GM12878 (cell line): ENCODE measurements at regions not wholly inside any gene's neighbourhood (a gene's known extent, or its start where the extent isn't known, plus 50 kb on each side); places are given as distances from the start of the nearest gene placed in this dataset.

Experiments used
- ATAC-seq: fragments of 200-7000 bp; cut with Tn5 transposase; 3 replicates; pipeline ENCODE4 v1.9.1; 2020; ENCODE audit warnings: mild to moderate bottlenecking, moderate library complexity
- BruUV-seq: library from RNA; stranded (reverse); fragments of 400-500 nt; replicated peaks from 2 replicates; lab custom pipeline; 2021; lab: Mats Ljungman, UMichigan
- CTCF ChIA-PET: fragments of 300-600 bp; sonication (Branson Sonifier 250); formaldehyde crosslinking; extraction: SDS; loops from one replicate; lab custom pipeline; 2021; ENCODE audit warnings: inconsistent platforms; lab: Yijun Ruan, JAX
- POLR2A ChIA-PET: fragments of 350-600 bp; formaldehyde crosslinking; extraction: SDS; loops from one replicate; lab custom pipeline; 2021; ENCODE audit warnings: inconsistent platforms; lab: Charles Lee
- RAD21 ChIA-PET: fragments of 300-600 bp; sonication (Branson Sonifier 250); formaldehyde crosslinking; loops from one replicate; lab custom pipeline; 2023; ENCODE audit warnings: antibody characterized with exemption; ENCODE audit not compliant: unreplicated experiment; lab: Charles Lee
- SMC1A ChIA-PET: fragments of 300-600 bp; sonication (Branson Sonifier 250); formaldehyde crosslinking; loops from one replicate; lab custom pipeline; 2023; ENCODE audit not compliant: unreplicated experiment, uncharacterized antibody; lab: Charles Lee
- DNase-seq: peaks from one replicate; pipeline ENCODE4 v3.0.0-alpha.2; 2011; ENCODE audit warnings: low read depth, low spot score
- FAIRE-seq: peaks from 3 replicates; lab custom pipeline; 2011; peaks lifted over from hg19 to GRCh38; lab: Jason Lieb, UNC
- H2AFZ ChIP-seq: 2 replicates; pipeline ENCODE4 v1.6.0; 2011; ENCODE audit warnings: low read depth, low read length, control low read depth; ENCODE audit not compliant: control insufficient read depth
- H3K27ac ChIP-seq: 2 replicates; pipeline ENCODE4 v1.5.1; 2011; ENCODE audit warnings: control low read depth; ENCODE audit not compliant: control insufficient read depth, insufficient read depth
- H3K27me3 ChIP-seq, 2 experiments: replicated peaks in 1 of 2; 2 replicates each; pipeline versions ENCODE4 v1.6.0 to v1.6.1; 2011; ENCODE audit warnings: low read length in 1 of 2; ENCODE audit not compliant: control insufficient read depth in 2 of 2, insufficient read depth in 2 of 2
- H3K36me3 ChIP-seq, 2 experiments: 2 replicates each; pipeline ENCODE4 v1.5.1; 2011; ENCODE audit warnings: low read length in 1 of 2; ENCODE audit not compliant: control insufficient read depth in 2 of 2, insufficient read depth in 2 of 2
- H3K4me1 ChIP-seq: 2 replicates; pipeline ENCODE4 v1.6.1; 2011; ENCODE audit warnings: mild to moderate bottlenecking, low read length, moderate library complexity, mixed read lengths; ENCODE audit not compliant: control insufficient read depth, insufficient read depth
- H3K4me2 ChIP-seq: 2 replicates; pipeline ENCODE4 v1.6.0; 2011; ENCODE audit warnings: control low read depth; ENCODE audit not compliant: control insufficient read depth, insufficient read depth
- H3K4me3 ChIP-seq: fragments of 200-600 bp; sonication (generic); 2 replicates; pipeline ENCODE4 v1.5.1; 2016
- H3K79me2 ChIP-seq: 2 replicates; pipeline ENCODE4 v1.6.0; 2011; ENCODE audit warnings: low read length; ENCODE audit not compliant: control insufficient read depth, insufficient read depth
- H3K9ac ChIP-seq: 2 replicates; pipeline ENCODE4 v1.8.0; 2011; ENCODE audit warnings: low read length, control low read depth, mixed read lengths; ENCODE audit not compliant: control insufficient read depth, insufficient read depth
- H3K9me3 ChIP-seq: replicated peaks from 3 replicates; pipeline ENCODE4 v1.5.1; 2011; ENCODE audit warnings: mild to moderate bottlenecking, low read length; ENCODE audit not compliant: control insufficient read depth, insufficient read depth
- H4K20me1 ChIP-seq: 2 replicates; pipeline ENCODE4 v1.6.0; 2011; ENCODE audit not compliant: control insufficient read depth, insufficient read depth
- CHD4 ChIP-seq: fragments of 200-600 bp; sonication (generic); IDR thresholded peaks from 2 replicates; pipeline ENCODE4 v1.6.1; 2016; ENCODE audit warnings: mild to moderate bottlenecking
- ESRRA ChIP-seq: IDR thresholded peaks from 2 replicates; pipeline ENCODE4 v1.6.1; 2012; ENCODE audit warnings: mild to moderate bottlenecking, low read length, improper control_type of control experiment
- EZH2 ChIP-seq: IDR thresholded peaks from 2 replicates; pipeline ENCODE4 v1.6.1; 2012; ENCODE audit warnings: low read depth, mild to moderate bottlenecking, control low read depth, inconsistent platforms, low read length, borderline replicate concordance; ENCODE audit not compliant: control insufficient read depth
- FOS ChIP-seq: IDR thresholded peaks from 3 replicates; pipeline ENCODE4 v1.6.1; 2011; ENCODE audit warnings: borderline replicate concordance; ENCODE audit not compliant: insufficient read length; ENCODE audit errors: extremely low read depth
- IRF4 ChIP-seq: IDR thresholded peaks from 2 replicates; pipeline ENCODE4 v1.6.1; 2011; ENCODE audit warnings: low read depth, low read length
- MTA2 ChIP-seq: fragments of 450-650 bp; IDR thresholded peaks from 2 replicates; pipeline ENCODE4 v1.6.1; 2016; ENCODE audit warnings: low read depth, mild to moderate bottlenecking, moderate library complexity
- POU2F2 ChIP-seq: IDR thresholded peaks from 3 replicates; pipeline ENCODE4 v1.6.1; 2011; ENCODE audit warnings: low read depth, mild to moderate bottlenecking, low read length, borderline replicate concordance
- RCOR1 ChIP-seq: conservative IDR thresholded peaks from 2 replicates; pipeline ENCODE4 v1.6.1; 2012; ENCODE audit warnings: low read depth, low read length, improper control_type of control experiment
- SREBF1 ChIP-seq: IDR thresholded peaks from 2 replicates; pipeline ENCODE4 v1.6.1; 2012; ENCODE audit warnings: mild to moderate bottlenecking, low read length
- WRNIP1 ChIP-seq: IDR thresholded peaks from 2 replicates; pipeline ENCODE4 v1.6.1; 2011; ENCODE audit warnings: low read depth, low read length, improper control_type of control experiment, borderline replicate concordance
- YBX1 ChIP-seq: fragments of 450-650 bp; IDR thresholded peaks from 2 replicates; pipeline ENCODE4 v1.6.1; 2016; ENCODE audit warnings: antibody characterized with exemption
- ZBED1 ChIP-seq: IDR thresholded peaks from 2 replicates; pipeline ENCODE4 v1.6.1; 2016; ENCODE audit warnings: borderline replicate concordance
- WGBS: methylation state at CpG from one replicate; pipeline ENCODE4 v1.1.6; 2016; ENCODE audit warnings: low lambda C conversion rate; ENCODE audit not compliant: insufficient replicate concordance, insufficient coverage; ENCODE audit errors: missing lambda C conversion rate; 5-methylcytosine and 5-hydroxymethylcytosine counted together
- in situ Hi-C: fragments of 300-500 bp; cut with MboI; formaldehyde crosslinking; loops from 9 replicates; pipeline ENCODE4 v1.14.3; 2018; ENCODE audit warnings: mixed read lengths
- intact Hi-C: fragments of 100-400 bp; cut with micrococcal nuclease; formaldehyde crosslinking; loops from one replicate; pipeline ENCODE4 v1.14.2; 2022; ENCODE audit not compliant: unreplicated experiment
- TF ChIP-seq, protein P1 (sequence below): IDR thresholded peaks from 2 replicates; pipeline ENCODE4 v1.6.1; 2012; ENCODE audit warnings: low read length, inconsistent platforms
- TF ChIP-seq, protein P2 (sequence below): IDR thresholded peaks from 2 replicates; pipeline ENCODE4 v1.6.1; 2011; ENCODE audit warnings: low read depth, mild to moderate bottlenecking, low read length, moderate library complexity, borderline replicate concordance; ENCODE audit errors: extremely low read depth
- TF ChIP-seq, protein P3 (sequence below): fragments of 450-650 bp; conservative IDR thresholded peaks from 2 replicates; pipeline ENCODE4 v1.6.1; 2017; ENCODE audit warnings: mild to moderate bottlenecking, moderate library complexity
- TF ChIP-seq, protein P4 (sequence below): fragments of 150-350 bp; IDR thresholded peaks from 2 replicates; pipeline ENCODE4 v1.6.1; 2016; ENCODE audit warnings: low read depth, low read length
- TF ChIP-seq, protein P5 (sequence below): IDR thresholded peaks from 2 replicates; pipeline ENCODE4 v1.6.1; 2011; ENCODE audit warnings: borderline replicate concordance, low read depth, mild to moderate bottlenecking, moderate library complexity, mixed read lengths, low read length; ENCODE audit not compliant: insufficient read depth; ENCODE audit errors: extremely low read length

DNA sequence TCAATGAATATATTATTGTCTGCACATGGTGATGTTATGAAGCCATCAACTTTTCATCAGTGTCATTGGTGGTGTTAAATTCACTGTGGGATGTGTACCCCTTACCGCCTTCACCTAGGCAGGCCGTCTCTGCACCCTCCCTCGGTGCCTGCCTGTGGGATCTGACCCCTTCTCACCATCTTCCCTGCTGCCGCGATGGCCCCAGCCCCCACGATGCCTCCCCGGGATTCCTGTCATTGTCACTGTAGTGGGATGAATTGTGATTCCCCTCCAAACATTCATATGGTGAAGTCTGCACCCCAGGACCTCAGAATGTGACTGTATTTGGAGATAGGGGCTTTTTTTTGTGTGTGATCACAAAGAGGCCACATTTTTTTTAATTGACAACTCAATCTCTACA lies 198.3 kb upstream of the HS6ST1 start:
- no peaks in the 10 kb centered on the region for H4K20me1 ChIP-seq
- ChIA-PET POLR2A (no interaction called here), RAD21 (no interaction called here), CTCF (no interaction called here), SMC1A (no interaction called here)
- in situ Hi-C loops, result no loop called here
- H3K36me3 ChIP-seq, result no peaks in the 10 kb centered on the region
- H3K27ac ChIP-seq, result no peak overlapping the region
- intact Hi-C loops, result no loop called here
- H3K4me1 ChIP-seq, result peaks cover 11% of the 10 kb centered on the region
- no peak overlapping the region for H3K9ac ChIP-seq
- no peak overlapping the region for H3K4me2 ChIP-seq
- BruUV-seq, result no TSS peak
- H3K27me3 ChIP-seq, result 0 out of 4 replicates have a peak, but pooled peaks cover 0 to 3% of the 10 kb centered on the region in 2 experiments
- H2AFZ ChIP-seq, result no peak overlapping the region
- no peak for FAIRE-seq
- no peaks in the 10 kb centered on the region for H3K9me3 ChIP-seq
- H3K4me3 ChIP-seq, result no peak overlapping the region
- ATAC-seq, result no peak
- no peak for DNase-seq
- H3K79me2 ChIP-seq, result no peaks in the 10 kb centered on the region
- 48% methylated on average over 7 of the region's 7 CpGs for WGBS
- TF ChIP-seq IRF4, result no peak
- TF ChIP-seq YBX1, result no peak
- no peak for TF ChIP-seq WRNIP1
- TF ChIP-seq SREBF1, result no peak
- TF ChIP-seq, protein P1, sequence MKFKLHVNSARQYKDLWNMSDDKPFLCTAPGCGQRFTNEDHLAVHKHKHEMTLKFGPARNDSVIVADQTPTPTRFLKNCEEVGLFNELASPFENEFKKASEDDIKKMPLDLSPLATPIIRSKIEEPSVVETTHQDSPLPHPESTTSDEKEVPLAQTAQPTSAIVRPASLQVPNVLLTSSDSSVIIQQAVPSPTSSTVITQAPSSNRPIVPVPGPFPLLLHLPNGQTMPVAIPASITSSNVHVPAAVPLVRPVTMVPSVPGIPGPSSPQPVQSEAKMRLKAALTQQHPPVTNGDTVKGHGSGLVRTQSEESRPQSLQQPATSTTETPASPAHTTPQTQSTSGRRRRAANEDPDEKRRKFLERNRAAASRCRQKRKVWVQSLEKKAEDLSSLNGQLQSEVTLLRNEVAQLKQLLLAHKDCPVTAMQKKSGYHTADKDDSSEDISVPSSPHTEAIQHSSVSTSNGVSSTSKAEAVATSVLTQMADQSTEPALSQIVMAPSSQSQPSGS, result no peak
- no peak for TF ChIP-seq MTA2
- TF ChIP-seq CHD4, result no peak
- no peak for TF ChIP-seq RCOR1
- TF ChIP-seq, protein P2, sequence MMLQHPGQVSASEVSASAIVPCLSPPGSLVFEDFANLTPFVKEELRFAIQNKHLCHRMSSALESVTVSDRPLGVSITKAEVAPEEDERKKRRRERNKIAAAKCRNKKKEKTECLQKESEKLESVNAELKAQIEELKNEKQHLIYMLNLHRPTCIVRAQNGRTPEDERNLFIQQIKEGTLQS, result no peak
- no peak for TF ChIP-seq ESRRA
- TF ChIP-seq, protein P3, sequence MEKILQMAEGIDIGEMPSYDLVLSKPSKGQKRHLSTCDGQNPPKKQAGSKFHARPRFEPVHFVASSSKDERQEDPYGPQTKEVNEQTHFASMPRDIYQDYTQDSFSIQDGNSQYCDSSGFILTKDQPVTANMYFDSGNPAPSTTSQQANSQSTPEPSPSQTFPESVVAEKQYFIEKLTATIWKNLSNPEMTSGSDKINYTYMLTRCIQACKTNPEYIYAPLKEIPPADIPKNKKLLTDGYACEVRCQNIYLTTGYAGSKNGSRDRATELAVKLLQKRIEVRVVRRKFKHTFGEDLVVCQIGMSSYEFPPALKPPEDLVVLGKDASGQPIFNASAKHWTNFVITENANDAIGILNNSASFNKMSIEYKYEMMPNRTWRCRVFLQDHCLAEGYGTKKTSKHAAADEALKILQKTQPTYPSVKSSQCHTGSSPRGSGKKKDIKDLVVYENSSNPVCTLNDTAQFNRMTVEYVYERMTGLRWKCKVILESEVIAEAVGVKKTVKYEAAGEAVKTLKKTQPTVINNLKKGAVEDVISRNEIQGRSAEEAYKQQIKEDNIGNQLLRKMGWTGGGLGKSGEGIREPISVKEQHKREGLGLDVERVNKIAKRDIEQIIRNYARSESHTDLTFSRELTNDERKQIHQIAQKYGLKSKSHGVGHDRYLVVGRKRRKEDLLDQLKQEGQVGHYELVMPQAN, result no peak
- no peak for TF ChIP-seq ZBED1
- TF ChIP-seq EZH2, result no peak
- no peak for TF ChIP-seq FOS
- TF ChIP-seq, protein P4, sequence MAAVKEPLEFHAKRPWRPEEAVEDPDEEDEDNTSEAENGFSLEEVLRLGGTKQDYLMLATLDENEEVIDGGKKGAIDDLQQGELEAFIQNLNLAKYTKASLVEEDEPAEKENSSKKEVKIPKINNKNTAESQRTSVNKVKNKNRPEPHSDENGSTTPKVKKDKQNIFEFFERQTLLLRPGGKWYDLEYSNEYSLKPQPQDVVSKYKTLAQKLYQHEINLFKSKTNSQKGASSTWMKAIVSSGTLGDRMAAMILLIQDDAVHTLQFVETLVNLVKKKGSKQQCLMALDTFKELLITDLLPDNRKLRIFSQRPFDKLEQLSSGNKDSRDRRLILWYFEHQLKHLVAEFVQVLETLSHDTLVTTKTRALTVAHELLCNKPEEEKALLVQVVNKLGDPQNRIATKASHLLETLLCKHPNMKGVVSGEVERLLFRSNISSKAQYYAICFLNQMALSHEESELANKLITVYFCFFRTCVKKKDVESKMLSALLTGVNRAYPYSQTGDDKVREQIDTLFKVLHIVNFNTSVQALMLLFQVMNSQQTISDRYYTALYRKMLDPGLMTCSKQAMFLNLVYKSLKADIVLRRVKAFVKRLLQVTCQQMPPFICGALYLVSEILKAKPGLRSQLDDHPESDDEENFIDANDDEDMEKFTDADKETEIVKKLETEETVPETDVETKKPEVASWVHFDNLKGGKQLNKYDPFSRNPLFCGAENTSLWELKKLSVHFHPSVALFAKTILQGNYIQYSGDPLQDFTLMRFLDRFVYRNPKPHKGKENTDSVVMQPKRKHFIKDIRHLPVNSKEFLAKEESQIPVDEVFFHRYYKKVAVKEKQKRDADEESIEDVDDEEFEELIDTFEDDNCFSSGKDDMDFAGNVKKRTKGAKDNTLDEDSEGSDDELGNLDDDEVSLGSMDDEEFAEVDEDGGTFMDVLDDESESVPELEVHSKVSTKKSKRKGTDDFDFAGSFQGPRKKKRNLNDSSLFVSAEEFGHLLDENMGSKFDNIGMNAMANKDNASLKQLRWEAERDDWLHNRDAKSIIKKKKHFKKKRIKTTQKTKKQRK, result no peak
- TF ChIP-seq POU2F2, result no peak
- TF ChIP-seq, protein P5, sequence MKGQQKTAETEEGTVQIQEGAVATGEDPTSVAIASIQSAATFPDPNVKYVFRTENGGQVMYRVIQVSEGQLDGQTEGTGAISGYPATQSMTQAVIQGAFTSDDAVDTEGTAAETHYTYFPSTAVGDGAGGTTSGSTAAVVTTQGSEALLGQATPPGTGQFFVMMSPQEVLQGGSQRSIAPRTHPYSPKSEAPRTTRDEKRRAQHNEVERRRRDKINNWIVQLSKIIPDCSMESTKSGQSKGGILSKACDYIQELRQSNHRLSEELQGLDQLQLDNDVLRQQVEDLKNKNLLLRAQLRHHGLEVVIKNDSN, result no peak
